Gastroesophageal sphincter (tissue), 4 donors: ENCODE measurements at regions not wholly inside any gene's neighbourhood (a gene's known extent, or its start where the extent isn't known, plus 50 kb on each side); places are given as distances from the start of the nearest gene placed in this dataset.

Experiments
- ATAC-seq: fragments of 150-250 bp; one replicate; pipeline ENCODE4 v1.9.1; 2016; ENCODE audit warnings: mild to moderate bottlenecking, moderate library complexity
- H3K27ac ChIP-seq, 4 donors: fragments of 200-600 bp; sonication (generic) in 3 of 4; 1 replicate in 3 of 4; 2 replicates in 1 of 4; pipeline ENCODE4 v1.5.1; 2016 to 2019
- H3K27me3 ChIP-seq: fragments of 200-600 bp; sonication (generic); one replicate; pipeline ENCODE4 v1.5.1; 2019
- H3K36me3 ChIP-seq, 2 donors: fragments of 200-600 bp; sonication (generic); one replicate each; pipeline ENCODE4 v1.5.1; 2019; ENCODE audit warnings: control low read depth in 1 of 2
- H3K4me1 ChIP-seq, 3 donors: fragments of 200-600 bp; sonication (generic); 1 replicate in 2 of 3; 2 replicates in 1 of 3; pipeline ENCODE4 v1.5.1; 2016 to 2019; ENCODE audit warnings: control low read depth in 2 of 3
- H3K4me3 ChIP-seq, 2 donors: fragments of 200-600 bp; sonication (generic); one replicate each; pipeline ENCODE4 v1.5.1; 2019; ENCODE audit warnings: mild to moderate bottlenecking in 1 of 2, moderate library complexity in 1 of 2
- H3K9me3 ChIP-seq, 3 donors: fragments of 200-600 bp; sonication (generic); one replicate each; pipeline ENCODE4 v1.5.1; 2017 to 2019; ENCODE audit warnings: control low read depth in 2 of 3
- EP300 ChIP-seq: sonication (generic); formaldehyde crosslinking; IDR thresholded peaks from one replicate; pipeline ENCODE4 v1.6.1; 2017; ENCODE audit warnings: antibody characterized with exemption, mild to moderate bottlenecking
- POLR2A ChIP-seq, 2 donors: fragments of 450-650 bp; IDR thresholded peaks; one replicate each; pipeline ENCODE4 v1.6.1; 2017; ENCODE audit warnings: antibody characterized with exemption in 2 of 2, mild to moderate bottlenecking in 2 of 2, moderate library complexity in 1 of 2
- POLR2AphosphoS5 ChIP-seq: sonication (generic); formaldehyde crosslinking; IDR thresholded peaks from one replicate; pipeline ENCODE4 v1.6.1; 2017; ENCODE audit warnings: antibody characterized with exemption
- WGBS, 2 donors: methylation state at CpG; one replicate each; pipeline ENCODE4 v1.1.5; 2018; ENCODE audit warnings: low coverage in 1 of 2; 5-methylcytosine and 5-hydroxymethylcytosine counted together
- TF ChIP-seq, protein P1 (sequence below), 4 experiments: fragments of 200-600 bp in 2 of 4; fragments of 450-650 bp in 2 of 4; sonication (generic) in 1 of 4; IDR thresholded peaks; one replicate each; pipeline ENCODE4 v1.5.1; 2017 to 2019; ENCODE audit warnings: antibody characterized with exemption in 4 of 4, mild to moderate bottlenecking in 2 of 4, moderate library complexity in 2 of 4

DNA sequence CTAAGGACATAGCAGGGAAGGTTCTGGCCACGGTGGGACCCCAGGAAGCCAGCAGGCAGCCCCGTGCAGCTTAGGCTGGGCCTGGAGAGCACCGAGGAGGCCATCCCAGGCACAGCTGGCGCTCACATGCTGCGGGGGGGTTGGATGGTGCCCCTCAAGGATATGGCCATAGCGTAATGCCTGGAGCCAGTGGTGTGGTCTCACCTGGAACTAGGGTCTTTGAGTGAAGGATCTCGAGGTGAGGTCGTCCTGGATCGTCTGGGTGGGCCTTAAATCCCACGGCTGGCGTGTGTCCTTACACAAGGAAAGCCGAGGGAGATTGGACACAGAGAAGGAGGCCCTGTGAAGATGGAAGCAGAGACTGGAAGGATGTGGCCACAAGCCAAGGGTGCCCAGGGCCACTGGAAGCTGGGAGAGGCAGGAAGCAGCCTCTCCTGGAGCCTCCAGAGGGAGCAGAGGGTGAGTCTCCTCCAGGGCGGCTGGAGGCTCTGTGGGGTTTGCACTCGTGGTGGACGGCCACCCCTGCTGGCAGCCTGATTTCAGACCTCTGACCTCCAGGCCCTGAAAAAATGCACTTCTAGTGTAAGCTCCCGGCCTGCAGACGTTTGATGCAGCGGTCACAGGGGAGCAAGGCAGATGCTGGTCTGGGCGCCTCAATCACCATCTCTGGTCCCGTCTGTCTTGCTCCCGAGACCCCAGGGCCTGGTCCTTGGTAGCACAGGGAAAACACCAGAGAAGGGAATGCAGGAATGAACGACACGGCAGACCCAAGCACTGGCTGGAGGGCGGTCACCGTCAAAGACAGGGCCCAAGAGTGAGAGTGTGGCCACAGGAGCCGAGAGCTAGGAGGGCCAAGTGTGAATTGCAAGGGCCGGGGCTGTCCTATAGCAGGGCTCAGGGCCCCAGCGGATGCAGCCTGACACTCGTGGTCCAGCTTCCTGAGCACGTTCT is 218.6 kb downstream of the KIF26A start:
- ATAC-seq = no peak
- H3K27me3 ChIP-seq = peaks cover 50% of the 10 kb centered on the region
- H3K4me1 ChIP-seq = no peaks in the 10 kb centered on the region
- WGBS, 2 donors = 96% methylated on average over 4 of the region's 30 CpGs; no CpG with 5 or more reads in 1 of the 2 donors
- H3K36me3 ChIP-seq = no peaks in the 10 kb centered on the region
- H3K27ac ChIP-seq = no peak overlapping the region
- no peak overlapping the region for H3K4me3 ChIP-seq
- TF ChIP-seq POLR2AphosphoS5 = no peak
- no peak for TF ChIP-seq POLR2A (IDR thresholded peaks at IDR 0.05)
- no peak for TF ChIP-seq EP300
- TF ChIP-seq, protein P1, sequence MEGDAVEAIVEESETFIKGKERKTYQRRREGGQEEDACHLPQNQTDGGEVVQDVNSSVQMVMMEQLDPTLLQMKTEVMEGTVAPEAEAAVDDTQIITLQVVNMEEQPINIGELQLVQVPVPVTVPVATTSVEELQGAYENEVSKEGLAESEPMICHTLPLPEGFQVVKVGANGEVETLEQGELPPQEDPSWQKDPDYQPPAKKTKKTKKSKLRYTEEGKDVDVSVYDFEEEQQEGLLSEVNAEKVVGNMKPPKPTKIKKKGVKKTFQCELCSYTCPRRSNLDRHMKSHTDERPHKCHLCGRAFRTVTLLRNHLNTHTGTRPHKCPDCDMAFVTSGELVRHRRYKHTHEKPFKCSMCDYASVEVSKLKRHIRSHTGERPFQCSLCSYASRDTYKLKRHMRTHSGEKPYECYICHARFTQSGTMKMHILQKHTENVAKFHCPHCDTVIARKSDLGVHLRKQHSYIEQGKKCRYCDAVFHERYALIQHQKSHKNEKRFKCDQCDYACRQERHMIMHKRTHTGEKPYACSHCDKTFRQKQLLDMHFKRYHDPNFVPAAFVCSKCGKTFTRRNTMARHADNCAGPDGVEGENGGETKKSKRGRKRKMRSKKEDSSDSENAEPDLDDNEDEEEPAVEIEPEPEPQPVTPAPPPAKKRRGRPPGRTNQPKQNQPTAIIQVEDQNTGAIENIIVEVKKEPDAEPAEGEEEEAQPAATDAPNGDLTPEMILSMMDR (IDR thresholded peaks at IDR 0.05) = no peak
- peaks cover 0 to 15% (median 0%) of the 10 kb centered on the region in 3 donors for H3K9me3 ChIP-seq

DNA sequence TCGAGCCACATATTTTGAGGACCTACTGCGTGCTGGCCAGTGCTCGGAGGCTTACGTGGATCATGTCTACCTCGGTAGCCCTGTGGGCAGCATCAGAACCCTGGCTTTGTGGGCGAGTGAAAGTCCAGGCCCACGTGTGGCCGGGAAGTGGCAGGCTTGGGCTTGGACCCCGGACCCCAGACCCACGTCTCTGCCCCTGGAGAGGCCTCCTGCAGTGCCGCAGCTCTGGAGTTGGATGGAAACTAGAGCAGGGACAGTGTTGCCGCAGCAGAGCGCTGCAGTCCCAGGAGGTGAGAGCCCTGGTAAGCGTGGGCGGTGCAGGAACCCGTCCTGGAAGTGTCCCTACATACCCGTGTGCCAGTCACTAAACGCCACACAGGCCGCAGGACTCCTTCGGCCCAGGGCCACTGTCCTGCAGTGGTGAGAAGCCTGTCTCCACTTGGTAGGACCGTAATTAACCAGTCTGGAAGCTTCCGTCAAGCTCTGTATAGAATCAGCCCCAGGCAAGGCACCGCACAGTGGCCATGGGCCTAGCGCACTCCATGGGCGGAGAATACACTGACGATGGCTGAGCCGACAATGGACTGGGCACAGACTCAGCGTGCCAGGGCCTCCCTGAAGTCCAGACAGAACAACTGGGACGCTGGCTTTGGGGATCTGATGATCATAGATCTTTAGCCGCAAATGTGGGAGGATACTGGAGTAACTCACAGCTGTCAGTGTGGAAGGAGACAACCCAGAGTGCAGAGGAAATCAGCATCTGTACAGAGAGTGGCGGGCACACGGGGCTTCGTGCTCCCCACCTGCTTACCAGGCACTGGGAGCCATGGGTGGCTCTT is 219.5 kb downstream of the KIF26A start:
- Histone ChIP-seq H3K4me3 (no peak overlapping the region), H3K9me3 (peaks cover 0 to 6% (median 0%) of the 10 kb centered on the region in 3 donors), H3K27me3 (peaks cover 50% of the 10 kb centered on the region), H3K36me3 (no peaks in the 10 kb centered on the region), H3K4me1 (no peaks in the 10 kb centered on the region), H3K27ac (no peak overlapping the region)
- no peak for ATAC-seq
- TF ChIP-seq POLR2AphosphoS5 = no peak
- TF ChIP-seq, protein P1 (IDR thresholded peaks at IDR 0.05) = no peak
- TF ChIP-seq EP300 = no peak
- no peak for TF ChIP-seq POLR2A (IDR thresholded peaks at IDR 0.05)
- WGBS, 2 donors = 75% methylated on average over 8 of the region's 33 CpGs; no CpG with 5 or more reads in 1 of the 2 donors

DNA sequence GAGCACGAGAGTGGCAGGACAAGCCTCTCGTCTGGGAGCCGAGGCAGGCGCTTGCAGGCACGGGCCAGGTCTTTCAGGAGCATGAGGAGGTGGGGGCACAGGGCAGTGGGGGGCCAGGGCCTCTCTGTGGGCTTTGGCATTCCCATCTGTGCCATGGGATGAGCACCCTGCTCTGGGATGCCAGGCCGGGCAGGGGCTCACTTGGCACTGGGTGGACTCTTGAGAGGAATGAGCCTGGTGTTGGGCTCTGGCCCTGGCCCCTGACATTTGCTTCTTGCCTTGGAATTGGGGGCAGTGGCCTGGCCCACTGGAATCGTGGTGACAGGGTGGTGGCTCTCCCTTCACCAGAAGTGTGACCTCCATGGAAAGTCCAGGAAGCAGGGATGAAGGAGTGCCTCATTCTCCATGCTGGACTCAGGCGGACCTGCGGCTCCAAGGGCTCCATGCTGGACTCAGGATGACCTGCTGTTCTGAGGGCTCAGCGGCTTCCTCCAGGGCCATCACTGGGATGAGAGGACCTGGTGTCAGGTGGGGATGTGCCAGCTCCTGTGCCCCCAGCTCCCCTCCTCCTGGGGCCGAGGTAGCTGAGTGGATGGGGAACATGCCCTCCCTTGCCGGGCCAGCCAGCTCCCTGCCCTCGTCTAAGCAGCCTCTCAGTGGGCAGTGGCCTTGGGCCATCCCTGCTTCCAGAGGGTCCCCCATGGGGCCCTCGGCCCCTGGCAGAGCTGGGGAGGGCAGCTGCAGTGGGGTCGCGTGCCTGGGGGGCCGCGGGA is 220.3 kb downstream of the KIF26A start:
- H3K4me1 ChIP-seq = no peaks in the 10 kb centered on the region
- H3K4me3 ChIP-seq = no peak overlapping the region
- no peak overlapping the region for H3K27ac ChIP-seq
- no peak for ATAC-seq
- H3K27me3 ChIP-seq = peaks cover 47% of the 10 kb centered on the region
- 80% methylated on average over 5 of the region's 18 CpGs; no CpG with 5 or more reads in 1 of the 2 donors for WGBS, 2 donors
- H3K36me3 ChIP-seq = no peaks in the 10 kb centered on the region
- TF ChIP-seq EP300 = no peak
- TF ChIP-seq, protein P1 (IDR thresholded peaks at IDR 0.05) = no peak
- no peak for TF ChIP-seq POLR2A (IDR thresholded peaks at IDR 0.05)
- no peak for TF ChIP-seq POLR2AphosphoS5
- no peaks in the 10 kb centered on the region for H3K9me3 ChIP-seq

DNA sequence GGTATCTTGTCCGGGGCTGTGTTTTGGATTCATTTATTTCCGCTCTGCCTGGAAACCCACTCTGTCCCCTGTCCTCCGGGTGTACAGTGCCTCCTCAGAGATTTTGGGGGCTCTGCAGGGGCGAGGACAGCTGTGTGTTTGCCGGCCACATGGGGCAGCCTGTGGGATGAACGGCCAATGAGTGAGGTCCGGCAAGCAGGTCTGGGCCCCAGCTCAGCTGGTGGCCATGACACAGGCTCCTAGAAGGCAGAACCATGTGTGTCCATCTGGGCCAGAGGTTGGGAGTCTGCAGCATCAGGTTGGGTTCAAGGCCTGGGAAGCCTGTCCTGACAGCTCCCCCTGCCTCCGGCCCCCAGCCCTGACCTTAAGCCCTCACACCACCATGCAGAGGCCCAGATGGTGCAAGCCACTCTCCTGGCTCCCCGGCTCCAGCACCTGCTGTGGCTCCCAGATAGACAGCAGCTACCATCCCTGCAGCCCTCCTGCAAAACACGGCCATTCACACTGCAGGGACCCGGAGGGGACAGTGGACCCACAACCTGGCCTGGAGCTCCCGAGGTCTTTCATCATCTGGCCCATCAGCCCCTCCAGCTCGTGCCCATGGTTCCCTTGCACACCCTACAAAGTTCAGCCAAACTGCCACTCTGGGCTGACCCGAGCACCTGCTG is 220.1 kb upstream of the C14orf180 start:
- Histone ChIP-seq H3K4me1 (no peaks in the 10 kb centered on the region), H3K9me3 (peaks cover 0 to 2% (median 0%) of the 10 kb centered on the region in 3 donors), H3K4me3 (no peak overlapping the region), H3K27ac (no peak overlapping the region), H3K36me3 (no peaks in the 10 kb centered on the region), H3K27me3 (peaks cover 40% of the 10 kb centered on the region)
- ATAC-seq = no peak
- TF ChIP-seq, protein P1 (IDR thresholded peaks at IDR 0.05) = no peak
- WGBS, 2 donors = 60% methylated on average over 1 of the region's 14 CpGs; no CpG with 5 or more reads in 1 of the 2 donors
